HG03565 (cell line): ENCODE measurements at regions not wholly inside any gene's neighbourhood (a gene's known extent, or its start where the extent isn't known, plus 50 kb on each side); places are given as distances from the start of the nearest gene placed in this dataset.

Source experiments
- ATAC-seq: cut with Tn5 transposase; IDR thresholded peaks from one replicate; pipeline ENCODE4 v1.9.1; 2021; ENCODE audit warnings: mild to moderate bottlenecking, moderate library complexity; ENCODE audit not compliant: unreplicated experiment

DNA sequence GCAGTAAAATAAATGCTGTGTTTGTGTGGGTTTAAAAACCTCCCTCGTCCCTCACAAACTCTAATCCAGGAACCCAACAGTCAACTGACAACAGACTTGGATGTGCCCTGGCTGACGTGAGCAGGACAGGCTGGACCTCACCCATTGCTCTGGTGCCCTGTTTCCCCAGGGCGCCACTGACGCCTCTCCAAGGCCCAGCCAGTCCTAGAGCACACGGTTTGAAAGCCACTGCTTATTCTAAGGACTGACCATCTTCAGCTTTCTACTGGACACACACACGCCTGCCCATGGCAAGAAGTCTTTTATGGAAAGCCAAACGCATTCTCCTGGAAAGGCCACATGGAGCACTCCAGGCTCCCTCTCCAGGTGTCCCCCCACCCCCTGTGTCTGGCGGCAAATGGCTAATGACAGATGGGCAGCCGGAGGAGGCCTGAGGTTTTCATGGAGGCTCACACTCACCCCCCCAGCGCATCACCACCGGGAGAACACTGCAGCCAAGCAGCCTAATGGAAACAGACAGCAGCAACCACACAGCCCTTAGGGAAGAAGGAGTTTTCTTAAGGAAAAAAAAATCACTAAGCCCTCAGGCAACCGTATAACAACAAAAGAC is 319.2 kb downstream of the SOX9 start:
- ATAC-seq = no peak

DNA sequence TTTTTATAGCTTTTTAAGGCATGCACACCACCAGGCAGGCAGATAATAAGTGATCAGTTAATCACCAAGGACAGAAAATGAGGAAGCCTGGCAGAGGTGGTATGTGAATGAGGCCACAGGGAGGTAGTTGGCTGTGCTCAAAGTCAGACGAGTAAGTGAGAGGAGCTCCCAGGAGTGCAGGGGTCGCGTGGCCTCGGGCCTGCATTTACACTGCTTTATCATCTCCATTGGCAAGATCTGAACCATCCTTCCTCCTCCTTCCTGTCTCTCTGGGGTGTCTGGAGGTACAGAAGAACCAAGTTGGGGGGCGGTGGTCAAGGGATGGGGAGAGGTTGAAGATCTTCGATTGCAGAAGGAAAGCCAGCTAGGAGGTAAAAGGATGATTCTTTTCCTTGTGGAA is 320.1 kb downstream of the SOX9 start:
- ATAC-seq = no peak

DNA sequence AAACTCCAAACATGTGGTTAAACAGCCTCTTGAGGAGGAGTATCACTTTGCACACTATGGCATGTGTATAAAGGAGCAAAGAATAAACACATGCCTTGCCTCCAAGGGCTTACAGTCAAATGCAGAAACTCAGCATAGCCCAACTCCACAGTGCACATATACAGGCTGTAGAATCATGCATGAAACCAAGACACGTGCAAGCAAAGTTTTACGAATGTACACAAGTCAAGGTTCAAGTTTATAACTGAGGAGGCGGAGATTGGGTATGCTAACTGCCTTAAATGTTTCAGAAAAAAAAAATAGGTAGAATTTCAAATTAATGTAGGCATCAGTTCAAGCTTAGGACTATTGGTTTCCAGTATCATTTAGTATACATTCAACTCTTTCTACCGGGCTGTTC is 321.1 kb downstream of the SOX9 start:
- no peak for ATAC-seq

DNA sequence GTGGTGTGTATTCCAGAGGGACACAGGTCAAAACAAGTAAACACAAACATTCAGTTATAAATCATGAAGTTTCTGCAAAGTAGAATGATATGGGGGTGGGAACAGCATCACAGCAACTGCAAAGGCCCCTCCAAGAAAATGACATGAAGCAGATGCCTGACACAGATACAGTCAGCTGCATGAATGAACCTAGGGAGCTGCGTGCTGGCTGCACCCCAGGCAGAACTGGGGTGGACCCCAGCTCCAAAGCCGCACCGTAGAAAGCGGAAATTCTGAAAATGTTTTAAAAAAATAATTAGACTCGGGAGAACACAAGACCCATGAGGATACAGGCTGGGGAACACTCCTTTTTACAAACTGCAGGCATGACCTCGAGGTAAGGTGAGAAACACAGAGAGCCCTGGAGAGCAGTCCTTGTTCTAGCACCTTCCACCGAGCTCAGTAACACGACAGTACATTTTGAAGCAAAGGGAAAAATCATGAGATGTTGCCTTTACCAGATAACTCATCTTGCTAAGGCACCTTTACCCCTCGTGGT is 323.8 kb downstream of the SOX9 start:
- no peak for ATAC-seq

DNA sequence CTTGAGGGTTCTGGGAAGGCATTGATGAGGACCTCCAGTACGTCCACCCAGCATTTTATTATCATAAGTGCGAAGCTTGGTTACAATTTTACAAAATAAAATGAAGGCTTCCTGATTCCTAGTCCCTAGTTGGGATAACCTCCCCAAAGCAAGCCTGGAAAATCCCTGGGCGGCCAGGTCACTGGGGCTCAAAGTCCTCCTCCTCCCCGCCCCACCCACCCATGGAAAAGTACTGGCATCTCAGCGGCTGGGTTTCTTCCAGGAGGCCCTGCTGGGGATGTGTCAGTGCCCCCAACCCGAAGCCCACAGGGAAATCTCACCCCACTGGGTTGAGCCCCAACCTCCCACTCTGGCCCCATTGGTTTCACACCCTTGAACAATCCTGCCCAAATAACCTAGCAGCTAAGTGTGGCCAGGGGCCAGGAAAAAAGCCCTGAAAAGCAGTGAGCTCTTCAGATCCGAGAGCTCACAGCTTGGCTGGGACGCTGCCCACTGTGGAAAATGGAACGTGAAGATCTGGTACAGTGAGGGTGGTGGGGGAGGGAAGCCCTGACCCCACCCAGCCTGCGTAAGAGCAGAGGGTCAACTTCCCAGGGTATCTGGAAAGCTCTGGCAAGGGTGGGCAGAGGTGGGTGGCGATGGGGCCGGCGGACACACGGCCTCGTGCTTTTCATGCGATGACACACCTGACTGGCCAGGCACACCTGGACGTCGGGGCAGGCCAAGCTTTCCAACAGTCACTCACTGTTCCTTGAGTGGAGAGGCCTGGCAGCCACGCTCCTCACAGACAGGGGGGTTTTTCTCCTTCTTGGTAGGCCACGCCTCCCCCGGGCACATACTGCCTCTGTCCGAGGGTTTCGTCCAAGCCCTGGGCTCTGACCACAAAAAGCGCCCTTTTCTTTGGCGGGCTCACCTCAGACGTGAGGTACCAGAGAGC is 324.5 kb downstream of the SOX9 start:
- ATAC-seq = no peak

DNA sequence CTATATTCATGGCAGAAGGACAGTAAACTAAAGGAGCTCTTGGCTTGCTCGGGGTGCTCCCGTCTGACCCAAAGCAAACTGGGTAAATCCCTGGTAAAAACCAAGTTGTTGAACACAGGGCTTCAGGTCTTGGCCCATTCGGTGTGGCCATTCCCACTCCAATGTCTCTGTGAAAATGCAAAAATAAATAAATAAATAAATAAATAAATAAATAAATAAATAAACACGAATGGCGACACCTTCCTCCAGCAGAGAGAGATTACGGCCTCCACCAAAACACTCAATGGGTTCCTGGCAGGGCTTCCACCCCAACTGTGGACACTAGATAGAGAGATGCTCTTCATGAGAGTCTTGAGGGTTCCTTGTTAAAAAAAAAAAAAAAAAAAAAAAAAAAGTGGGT is 325.3 kb downstream of the SOX9 start:
- no peak for ATAC-seq

DNA sequence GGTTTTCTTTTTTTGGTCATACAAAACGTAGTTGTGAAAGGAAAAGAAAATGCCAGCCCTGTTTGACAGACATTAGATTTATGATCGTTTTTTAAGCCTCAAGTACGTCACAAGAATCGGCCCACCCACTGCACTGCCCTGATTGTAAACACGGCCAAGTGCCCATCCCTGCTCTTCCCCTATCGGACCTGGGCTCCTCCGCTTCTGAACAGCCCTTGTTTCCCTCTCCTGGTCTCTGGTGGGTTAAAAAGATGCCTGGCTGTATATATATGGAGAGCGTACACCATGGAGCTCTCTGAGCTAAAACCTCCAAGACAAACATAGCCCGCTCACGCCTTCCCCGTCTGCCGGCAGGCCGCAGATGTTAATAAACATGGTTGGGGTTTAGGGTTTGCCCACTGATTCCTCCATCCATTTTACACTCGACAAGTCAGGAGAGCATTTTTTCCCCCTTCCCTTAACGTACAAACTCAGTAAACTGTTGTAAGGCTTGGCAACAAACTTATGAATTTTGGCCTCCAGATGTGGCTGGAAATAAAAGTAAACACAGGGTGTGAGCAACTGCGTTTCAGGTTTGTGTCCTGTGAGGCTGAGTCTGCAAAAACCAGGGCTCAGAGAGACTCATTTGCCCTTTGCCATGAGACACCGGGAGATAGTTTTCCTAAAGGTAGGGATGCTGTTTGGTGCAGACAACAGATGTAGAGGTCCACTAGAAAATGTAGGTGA is 325.9 kb downstream of the SOX9 start:
- ATAC-seq = no peak

DNA sequence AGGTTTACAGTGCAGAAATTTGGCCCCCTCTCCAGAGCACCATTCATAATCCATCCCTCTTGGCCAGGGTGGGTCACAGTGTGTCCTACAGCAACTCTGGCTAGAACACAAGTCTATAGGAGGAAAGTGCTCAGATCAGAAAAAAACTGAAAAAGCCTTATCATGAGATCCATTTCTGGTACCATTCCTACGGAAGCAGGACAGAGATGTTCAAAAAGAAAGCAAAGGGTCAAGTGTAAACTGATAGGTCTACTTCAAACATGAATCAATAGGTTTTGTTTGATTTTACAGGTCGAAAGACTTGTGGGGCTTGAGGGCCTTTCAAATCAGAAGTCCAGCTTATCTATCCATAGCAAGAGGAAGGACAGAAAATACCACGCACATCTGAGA is 326.4 kb downstream of the SOX9 start:
- ATAC-seq = no peak

DNA sequence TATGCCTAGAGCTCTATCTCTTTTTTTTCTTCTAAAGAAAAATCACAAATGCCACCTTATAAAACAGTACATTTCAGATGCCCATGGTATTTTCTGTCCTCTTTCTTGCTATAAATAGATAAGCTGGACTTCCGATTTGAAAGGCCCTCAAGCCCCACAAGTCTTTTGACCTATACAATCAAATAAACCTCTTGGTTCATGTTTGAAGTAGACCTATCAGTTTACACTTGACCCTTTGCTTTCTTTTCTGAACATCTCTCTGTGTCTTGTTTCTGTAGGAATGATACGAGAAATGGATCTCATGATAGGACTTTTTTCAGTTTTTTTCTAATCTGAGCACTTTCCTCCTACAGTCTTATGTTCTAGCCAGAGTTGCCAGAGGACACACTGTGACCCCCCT is 327.2 kb downstream of the SOX9 start:
- no peak for ATAC-seq

DNA sequence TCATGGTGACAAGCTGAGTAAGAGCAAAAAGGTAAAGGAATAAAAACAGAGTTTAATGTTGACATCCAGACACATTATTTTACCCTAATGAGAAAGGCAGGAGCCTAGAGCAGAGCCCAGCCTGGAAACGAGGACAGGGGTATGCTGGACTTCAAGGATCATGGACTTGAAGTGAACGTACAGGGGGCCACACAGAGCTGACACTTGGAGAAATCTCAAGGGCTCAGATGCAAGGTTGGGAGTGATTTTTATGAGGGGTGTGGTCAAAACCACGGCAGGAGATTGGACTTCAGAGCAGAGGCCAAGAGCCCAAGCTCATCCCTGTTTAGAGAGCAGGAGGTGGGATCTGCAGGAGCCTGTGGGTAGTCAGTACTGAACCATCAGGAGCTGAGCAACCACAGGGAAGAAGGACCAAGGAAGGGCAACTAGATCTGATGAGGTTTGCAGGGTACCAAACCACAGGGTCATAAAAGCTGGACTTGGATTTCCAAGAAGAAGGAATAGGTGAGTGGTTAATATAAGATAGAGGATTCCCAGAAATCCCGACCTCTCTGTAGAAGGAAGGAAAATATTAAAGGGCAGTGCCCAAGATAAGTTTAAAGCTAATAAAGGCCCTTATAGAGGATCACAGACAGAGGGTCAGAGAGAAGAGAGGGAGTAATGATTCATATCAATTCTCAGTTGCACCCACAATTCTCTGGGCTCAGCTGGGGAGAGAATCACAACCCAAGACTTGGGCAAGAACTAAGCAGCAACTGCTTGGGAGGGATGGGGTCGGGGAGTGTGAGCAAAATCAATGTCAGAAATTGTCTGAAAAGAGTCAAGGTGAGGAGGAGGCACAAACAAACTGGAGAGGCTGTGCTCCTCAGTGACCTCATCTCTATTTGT is 331.7 kb downstream of the SOX9 start:
- no peak for ATAC-seq

DNA sequence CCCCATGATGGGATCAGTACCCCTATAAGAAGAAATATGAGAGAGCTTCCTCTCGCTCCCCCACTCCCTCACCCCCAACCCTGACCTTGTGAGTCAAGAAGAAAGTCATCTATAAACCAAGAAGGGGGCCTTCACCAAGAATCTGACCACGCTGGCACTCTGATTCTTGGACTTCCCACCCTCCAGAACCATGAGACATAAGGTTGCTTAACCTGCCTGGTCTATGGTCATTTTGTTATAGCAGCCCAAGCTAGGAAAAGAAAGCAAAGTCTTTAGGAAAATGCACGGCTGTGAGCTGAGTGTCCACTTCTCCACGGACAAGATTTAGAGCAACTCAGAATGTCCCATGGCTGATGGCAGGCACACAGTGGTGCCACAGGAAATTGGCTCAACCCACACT is 333.5 kb downstream of the SOX9 start:
- ATAC-seq = no peak

DNA sequence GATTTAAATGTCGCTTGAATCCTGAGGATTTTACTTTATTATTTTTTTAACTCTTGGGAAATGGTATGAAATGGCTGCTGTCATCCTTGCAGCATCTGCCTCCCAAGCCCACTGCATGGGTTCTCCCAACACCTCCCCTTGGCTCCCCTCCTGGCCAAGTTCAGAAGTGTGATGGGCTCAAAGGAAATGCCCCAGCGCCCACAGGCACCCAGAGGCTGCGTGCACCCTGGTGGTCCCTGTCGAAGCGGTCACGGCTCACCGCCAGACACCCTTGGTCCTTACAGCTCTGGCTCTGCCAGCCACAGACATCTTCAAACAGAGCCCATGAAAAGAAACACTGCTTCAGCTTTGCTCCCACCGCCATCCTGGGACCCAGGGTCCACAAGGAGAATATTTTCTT is 334.7 kb downstream of the SOX9 start:
- no peak for ATAC-seq

DNA sequence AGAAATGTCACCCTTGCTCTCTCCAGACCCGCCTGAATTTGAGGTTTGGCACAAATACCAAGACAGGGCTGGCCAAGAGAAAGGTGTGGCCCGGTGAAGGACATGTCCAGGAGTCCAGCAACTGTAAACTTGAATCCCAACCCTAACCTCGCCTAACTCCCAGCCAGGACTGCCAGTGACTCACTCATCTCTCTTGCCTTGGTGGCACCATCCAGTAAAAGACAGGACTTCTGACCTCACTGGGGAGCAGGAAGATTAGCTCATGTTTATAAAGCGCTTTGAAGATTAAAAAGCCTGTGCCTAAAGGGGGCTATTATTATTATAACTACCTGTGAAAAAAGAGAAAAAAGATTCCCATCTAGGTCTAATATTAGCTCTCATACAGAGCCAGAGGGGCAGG is 335.3 kb downstream of the SOX9 start:
- ATAC-seq = no peak

DNA sequence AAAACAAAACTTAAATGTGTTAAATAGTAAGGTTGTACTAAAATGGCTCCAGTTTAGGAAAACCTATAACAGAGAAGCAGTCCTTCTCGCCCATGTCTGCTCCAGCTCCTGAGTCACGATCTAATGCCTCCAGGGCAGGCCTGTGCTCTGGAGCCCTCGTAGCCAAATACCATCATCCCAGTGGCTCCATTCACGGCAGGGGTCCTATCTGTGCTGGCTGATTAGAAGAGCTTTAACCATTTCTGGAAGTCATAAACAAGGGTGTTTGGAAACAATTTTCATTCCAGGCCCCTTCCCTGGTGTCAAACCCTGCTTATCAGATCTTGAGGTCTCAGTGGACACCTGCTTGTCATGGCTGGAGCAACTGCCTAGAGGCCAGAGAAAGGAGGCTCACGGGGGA is 336.9 kb downstream of the SOX9 start:
- no peak for ATAC-seq

DNA sequence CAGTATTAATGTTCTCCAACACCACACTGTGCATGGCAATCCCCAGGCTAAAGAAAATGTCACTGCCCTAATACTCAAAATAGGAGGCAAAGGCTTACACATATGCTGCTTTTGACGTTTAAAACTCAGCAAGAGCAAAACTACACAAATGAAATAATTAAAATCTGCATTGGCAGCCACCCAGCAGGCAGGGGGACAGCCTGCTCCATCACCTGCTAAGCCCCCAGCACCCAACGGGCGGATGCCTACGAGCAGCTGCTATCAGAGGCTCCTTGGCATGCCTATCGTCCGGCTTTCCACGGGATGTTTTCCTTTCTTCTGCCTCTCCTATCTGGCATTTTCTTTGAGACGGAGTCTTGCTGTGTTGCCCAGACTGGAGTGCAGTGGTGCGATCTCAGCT is 337.5 kb downstream of the SOX9 start:
- no peak for ATAC-seq

DNA sequence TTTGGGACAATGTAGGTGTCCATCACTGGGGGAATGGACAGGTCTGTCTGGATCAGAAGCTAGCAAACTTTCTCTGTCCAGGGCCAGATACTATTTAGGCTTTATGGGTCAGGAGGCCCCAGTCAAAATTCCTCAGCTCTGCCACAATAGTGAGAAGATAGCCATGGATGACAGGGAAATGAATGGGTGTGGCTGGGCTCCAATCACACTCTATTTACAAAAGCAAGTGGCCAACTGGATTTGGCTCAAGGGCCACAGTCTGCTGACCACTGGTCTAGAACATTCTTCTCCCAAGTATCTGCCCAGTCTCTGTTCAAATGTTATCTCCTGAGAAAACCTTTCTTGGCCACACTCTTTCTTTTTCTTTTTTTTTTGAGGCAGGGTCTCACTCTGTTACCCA is 339.9 kb downstream of the SOX9 start:
- ATAC-seq = no peak

DNA sequence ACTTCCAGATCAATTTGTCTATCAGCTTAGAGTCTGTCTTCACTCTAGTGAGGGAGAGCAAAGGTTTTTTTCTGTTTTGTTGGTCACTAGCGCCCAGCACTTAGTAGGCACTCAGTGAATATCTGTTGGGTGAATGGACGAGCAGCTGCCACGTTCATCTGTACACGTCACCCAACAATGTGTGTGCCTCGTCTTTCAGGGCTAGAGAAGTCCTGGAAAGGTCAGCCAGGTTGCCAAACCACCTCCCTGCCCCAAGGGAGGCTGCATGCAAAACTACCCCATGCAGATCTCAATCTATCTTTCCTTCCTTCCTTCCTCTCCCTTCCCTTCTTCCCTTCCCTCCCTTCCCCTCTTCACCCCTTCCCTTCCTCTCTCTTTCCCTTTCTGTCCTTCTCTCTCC is 340.9 kb downstream of the SOX9 start:
- no peak for ATAC-seq

DNA sequence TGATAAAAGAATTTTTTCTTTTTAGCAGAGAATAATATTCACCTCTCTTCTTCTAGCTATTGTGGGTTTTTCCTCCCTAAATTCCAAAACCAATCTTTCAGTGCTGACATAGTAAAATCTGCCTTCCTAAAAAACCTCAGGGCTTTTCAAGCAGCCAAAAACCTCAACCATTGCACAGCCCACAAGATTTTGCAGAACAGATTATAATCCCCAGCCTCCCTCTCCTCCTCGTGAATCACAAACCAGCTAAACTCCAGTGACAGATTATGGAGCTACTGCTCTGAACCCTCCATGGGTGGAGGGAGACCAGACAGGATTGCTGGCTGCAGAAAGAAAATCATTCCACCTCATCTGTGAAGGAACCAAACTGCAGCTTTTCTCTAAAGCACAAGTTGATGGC is 341.6 kb downstream of the SOX9 start:
- ATAC-seq = no peak

DNA sequence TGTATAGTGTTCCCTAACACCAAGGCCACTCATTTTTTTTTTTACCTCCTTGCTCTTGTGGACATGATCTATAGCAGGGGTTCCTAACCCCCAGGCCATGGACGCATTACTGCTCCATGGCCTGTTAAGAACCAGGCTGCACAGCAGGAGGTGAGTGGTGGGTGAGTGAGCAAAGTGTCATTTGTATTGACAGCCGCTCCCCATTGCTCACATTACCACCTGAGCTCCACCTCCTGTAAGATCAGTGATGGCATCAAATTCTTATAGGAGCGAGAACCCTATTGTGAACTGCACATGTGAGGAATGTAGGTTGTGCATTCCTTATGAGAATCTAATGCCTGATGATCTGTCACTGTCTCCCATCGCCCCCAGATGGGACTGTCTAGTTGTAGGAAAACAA is 342.0 kb downstream of the SOX9 start:
- ATAC-seq = no peak

DNA sequence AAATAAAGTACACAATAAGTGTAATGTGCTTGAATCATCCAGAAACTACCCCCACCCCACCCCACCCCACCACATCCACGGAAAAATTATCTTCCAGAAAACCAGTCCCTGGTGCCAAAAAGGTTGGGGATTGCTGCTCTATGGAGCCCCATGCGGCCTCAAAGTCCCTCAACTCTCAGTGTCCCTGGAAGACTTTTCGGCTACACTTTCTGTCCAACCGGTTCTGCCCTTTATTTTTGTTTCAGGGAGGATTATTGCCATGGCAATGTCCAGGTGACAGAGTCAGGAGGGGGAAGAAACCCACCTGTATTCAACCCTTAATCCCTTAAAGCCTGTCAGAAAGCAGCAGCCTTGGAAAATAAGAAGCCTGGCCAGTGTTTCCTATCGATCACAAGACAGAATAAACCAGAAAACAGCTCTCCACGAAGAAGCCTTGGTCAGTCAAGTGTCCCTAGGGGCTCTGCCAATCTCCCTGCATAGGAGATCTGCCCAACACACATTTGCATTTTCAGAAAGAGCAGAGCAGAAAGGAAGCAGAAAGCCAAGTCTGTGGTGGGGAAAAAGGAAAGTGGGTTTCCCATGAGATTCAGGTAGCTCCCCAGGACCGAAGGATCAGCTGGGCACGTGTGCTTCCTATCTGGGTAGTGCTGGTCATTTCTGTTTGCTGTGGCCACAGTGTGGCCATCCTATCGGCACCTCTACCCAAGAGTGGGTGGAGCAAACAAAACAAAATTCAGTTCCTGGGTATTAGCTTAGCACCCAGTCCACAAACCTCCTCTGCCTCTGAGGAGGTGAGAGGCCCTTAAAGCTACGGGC is 342.7 kb downstream of the SOX9 start:
- ATAC-seq = no peak
